Ishikawa (cell line): ENCODE measurements at regions not wholly inside any gene's neighbourhood (a gene's known extent, or its start where the extent isn't known, plus 50 kb on each side); places are given as distances from the start of the nearest gene placed in this dataset.

Experiments used
- CEBPB ChIP-seq: IDR thresholded peaks from 2 replicates; pipeline ENCODE4 v1.6.1; 2012
- CREB1 ChIP-seq: IDR thresholded peaks from 2 replicates; pipeline ENCODE4 v1.6.1; 2012; ENCODE audit warnings: low read depth
- EGR1 ChIP-seq: IDR thresholded peaks from 2 replicates; pipeline ENCODE4 v1.6.1; 2012
- EP300 ChIP-seq: IDR thresholded peaks from 2 replicates; pipeline ENCODE4 v1.6.1; 2012; ENCODE audit warnings: borderline replicate concordance
- FOXM1 ChIP-seq: IDR thresholded peaks from 2 replicates; pipeline ENCODE4 v1.6.1; 2012; ENCODE audit warnings: low read depth, borderline replicate concordance
- MAX ChIP-seq: IDR thresholded peaks from 2 replicates; pipeline ENCODE4 v1.6.1; 2012
- NFIC ChIP-seq: IDR thresholded peaks from 2 replicates; pipeline ENCODE4 v1.6.1; 2012
- RAD21 ChIP-seq: IDR thresholded peaks from 2 replicates; pipeline ENCODE4 v1.6.1; 2012; ENCODE audit warnings: low read depth
- REST ChIP-seq: IDR thresholded peaks from 2 replicates; pipeline ENCODE4 v1.6.1; 2012; ENCODE audit warnings: low read depth, mild to moderate bottlenecking
- TAF1 ChIP-seq: IDR thresholded peaks from 2 replicates; pipeline ENCODE4 v1.6.1; 2012; ENCODE audit warnings: low read depth, mild to moderate bottlenecking
- TCF12 ChIP-seq: IDR thresholded peaks from 2 replicates; pipeline ENCODE4 v1.6.1; 2012; ENCODE audit warnings: low read depth
- TEAD4 ChIP-seq: IDR thresholded peaks from 2 replicates; pipeline ENCODE4 v1.6.1; 2012
- USF1 ChIP-seq: IDR thresholded peaks from 2 replicates; pipeline ENCODE4 v1.6.1; 2012
- YY1 ChIP-seq: IDR thresholded peaks from 2 replicates; pipeline ENCODE4 v1.6.1; 2012; ENCODE audit warnings: low read depth
- ZBTB7A ChIP-seq: IDR thresholded peaks from 2 replicates; pipeline ENCODE4 v1.6.1; 2012; ENCODE audit warnings: low read depth

- no peak for TF ChIP-seq CREB1
- TF ChIP-seq YY1: no peak
- no peak for TF ChIP-seq MAX
- no peak for TF ChIP-seq TEAD4
- no peak for TF ChIP-seq EGR1
- no peak for TF ChIP-seq ZBTB7A
- TF ChIP-seq FOXM1: no peak
- TF ChIP-seq USF1: no peak
- TF ChIP-seq TCF12: no peak
Measured at GRCh38 chr17:73840829-73841228, 196.6 kb upstream of the SDK2 start.

DNA sequence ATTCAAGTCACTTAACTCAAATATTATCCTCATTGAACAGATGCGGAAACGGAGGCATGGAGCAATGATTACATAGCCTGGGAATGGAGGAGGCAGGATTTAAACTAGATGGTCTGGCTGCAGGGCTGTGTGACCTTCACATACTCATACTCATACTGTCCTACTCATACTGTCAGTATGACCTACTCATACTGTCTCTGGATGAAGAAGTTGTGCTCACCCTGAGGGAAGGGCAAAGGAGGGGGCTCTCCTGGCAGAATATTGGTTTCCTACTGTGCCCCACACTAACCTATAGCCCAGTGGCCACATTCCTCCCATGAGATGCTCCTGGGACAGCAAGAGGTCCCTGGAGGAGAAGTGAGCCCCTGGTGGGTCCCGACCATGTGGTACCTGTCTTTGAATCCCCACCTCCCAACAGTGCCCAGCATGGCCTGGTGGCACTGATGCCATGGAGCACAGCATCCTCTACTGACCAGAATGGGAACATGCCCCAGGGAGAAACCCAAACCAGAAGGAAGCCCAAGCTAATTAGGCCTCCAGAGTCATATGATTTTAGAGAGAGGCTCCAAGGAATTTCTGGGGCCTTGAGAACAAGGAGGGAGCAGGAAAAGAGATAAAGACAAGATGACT lies 197.3 kb upstream of the SDK2 start:
- peak; percentile 41 for TF ChIP-seq RAD21
- no peak for TF ChIP-seq NFIC

DNA sequence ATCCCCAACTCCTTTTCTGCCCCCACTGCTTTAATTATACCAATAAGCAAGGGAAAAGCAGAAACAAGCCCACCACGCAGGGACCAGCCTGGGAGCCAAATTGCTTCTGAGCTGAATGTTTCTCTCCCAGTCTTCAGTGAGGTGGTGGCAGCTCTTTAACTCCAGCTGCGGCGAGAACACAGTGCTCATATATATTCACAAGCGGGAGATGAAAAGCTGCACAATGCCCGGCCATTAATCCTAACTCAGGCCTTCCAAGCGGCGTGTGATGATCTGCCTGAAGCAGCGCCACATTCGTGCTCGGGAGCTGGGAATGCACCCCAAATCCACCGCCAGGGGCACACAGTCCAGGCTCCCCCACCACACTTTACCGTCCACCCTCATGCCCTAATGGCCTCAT lies 203.7 kb upstream of the SDK2 start:
- no peak for TF ChIP-seq FOXM1
- TF ChIP-seq USF1: no peak
- no peak for TF ChIP-seq CREB1
- no peak for TF ChIP-seq EP300
- no peak for TF ChIP-seq RAD21
- no peak for TF ChIP-seq REST
- no peak for TF ChIP-seq MAX
- no peak for TF ChIP-seq EGR1
- TF ChIP-seq TCF12: no peak
- no peak for TF ChIP-seq TEAD4
- no peak for TF ChIP-seq CEBPB
- TF ChIP-seq ZBTB7A: no peak
- no peak for TF ChIP-seq YY1
- no peak for TF ChIP-seq TAF1
- TF ChIP-seq NFIC: no peak

GRCh38 chr17:73850426-73850825 lies 206.2 kb upstream of the SDK2 start:
- TF ChIP-seq FOXM1 (no peak), MAX (no peak), YY1 (no peak), CREB1 (no peak), REST (no peak), CEBPB (no peak), TEAD4 (no peak), TCF12 (no peak), ZBTB7A (no peak), USF1 (no peak), NFIC (no peak), EGR1 (no peak), RAD21 (no peak), EP300 (no peak), TAF1 (no peak)

- no peak for TF ChIP-seq RAD21
- TF ChIP-seq TEAD4: no peak
- TF ChIP-seq USF1: no peak
- no peak for TF ChIP-seq CEBPB
- TF ChIP-seq MAX: no peak
- TF ChIP-seq YY1: no peak
Measured at GRCh38 chr17:73851091-73851490, 206.8 kb upstream of the SDK2 start.
